HG03521 (cell line): ENCODE measurements at regions not wholly inside any gene's neighbourhood (a gene's known extent, or its start where the extent isn't known, plus 50 kb on each side); places are given as distances from the start of the nearest gene placed in this dataset.

Experiments used
- ATAC-seq: cut with Tn5 transposase; IDR thresholded peaks from one replicate; pipeline ENCODE4 v1.9.1; 2021; ENCODE audit warnings: mild to moderate bottlenecking, moderate library complexity; ENCODE audit not compliant: unreplicated experiment

GRCh38 chr2:57759131-57759530 is 287.5 kb upstream of the VRK2 start:
- ATAC-seq = no peak

GRCh38 chr2:57759822-57760300 is 286.7 kb upstream of the VRK2 start:
- ATAC-seq = peak; percentile 83

GRCh38 chr2:57760381-57760801 is 286.2 kb upstream of the VRK2 start:
- peak; percentile 62 for ATAC-seq

- no peak for ATAC-seq
Observed at GRCh38 chr2:57776916-57777315, 269.7 kb upstream of the VRK2 start.

- no peak for ATAC-seq
Observed at GRCh38 chr2:57782587-57782986, 264.0 kb upstream of the VRK2 start.

GRCh38 chr2:57793310-57793709 is 253.3 kb upstream of the VRK2 start:
- ATAC-seq = no peak

- ATAC-seq = no peak
Observed at GRCh38 chr2:57796527-57796926, 250.1 kb upstream of the VRK2 start.

GRCh38 chr2:57798346-57798745 is 248.3 kb upstream of the VRK2 start:
- no peak for ATAC-seq

- no peak for ATAC-seq
Observed at GRCh38 chr2:57802243-57802642, 244.4 kb upstream of the VRK2 start.

- no peak for ATAC-seq
Observed at GRCh38 chr2:57804971-57805370, 241.6 kb upstream of the VRK2 start.

GRCh38 chr2:57806449-57806968 is 240.1 kb upstream of the VRK2 start:
- no peak for ATAC-seq

GRCh38 chr2:57809230-57809629 is 237.4 kb upstream of the VRK2 start:
- ATAC-seq = peak; percentile 92

- ATAC-seq = no peak
Observed at GRCh38 chr2:57821088-57821487, 225.5 kb upstream of the VRK2 start.

- no peak for ATAC-seq
Observed at GRCh38 chr2:57828221-57828620, 218.4 kb upstream of the VRK2 start.

GRCh38 chr2:57834666-57835065 is 211.9 kb upstream of the VRK2 start:
- no peak for ATAC-seq

GRCh38 chr2:57842531-57842930 is 204.1 kb upstream of the VRK2 start:
- ATAC-seq = no peak

GRCh38 chr2:57843158-57843557 is 203.4 kb upstream of the VRK2 start:
- ATAC-seq = no peak

- no peak for ATAC-seq
Observed at GRCh38 chr2:57848723-57849122, 197.9 kb upstream of the VRK2 start.

GRCh38 chr2:57849843-57850242 is 196.8 kb upstream of the VRK2 start:
- no peak for ATAC-seq

GRCh38 chr2:57850415-57851130 is 196.0 kb upstream of the VRK2 start:
- ATAC-seq = no peak

- no peak for ATAC-seq
Observed at GRCh38 chr2:57855212-57855611, 191.4 kb upstream of the VRK2 start.

- ATAC-seq = no peak
Observed at GRCh38 chr2:57859755-57860154, 186.9 kb upstream of the VRK2 start.

- ATAC-seq = no peak
Observed at GRCh38 chr2:57862153-57862552, 184.5 kb upstream of the VRK2 start.
